Neutrophil (primary cell): ENCODE measurements at regions not wholly inside any gene's neighbourhood (a gene's known extent, or its start where the extent isn't known, plus 50 kb on each side); places are given as distances from the start of the nearest gene placed in this dataset.

Experiments
- H3K27ac ChIP-seq: fragments of 200-600 bp; sonication (generic); 2 replicates; pipeline ENCODE4 v1.5.1; 2016; ENCODE audit warnings: mild to moderate bottlenecking, moderate library complexity
- H3K27me3 ChIP-seq: fragments of 200-600 bp; sonication (generic); 2 replicates; pipeline ENCODE4 v1.6.0; 2016; ENCODE audit warnings: mild to moderate bottlenecking
- H3K36me3 ChIP-seq: fragments of 200-600 bp; sonication (generic); 2 replicates; pipeline ENCODE4 v1.5.1; 2017
- H3K4me1 ChIP-seq, 2 experiments: fragments of 200-600 bp in 1 of 2; sonication (generic) in 1 of 2; 1 replicate in 1 of 2; 2 replicates in 1 of 2; pipeline versions ENCODE4 v1.5.1 to v1.6.1; 2013 to 2016; ENCODE audit warnings: low read depth in 1 of 2, low read length in 1 of 2, mild to moderate bottlenecking in 1 of 2, moderate library complexity in 1 of 2; ENCODE audit not compliant: control insufficient read depth in 1 of 2, insufficient read depth in 1 of 2
- H3K4me3 ChIP-seq, 2 experiments: fragments of 200-600 bp in 1 of 2; sonication (generic) in 1 of 2; 1 replicate in 1 of 2; 2 replicates in 1 of 2; pipeline ENCODE4 v1.5.1; 2013 to 2016; ENCODE audit warnings: low read depth in 1 of 2, low read length in 1 of 2, mild to moderate bottlenecking in 1 of 2, moderate library complexity in 1 of 2
- H3K9me3 ChIP-seq: fragments of 200-600 bp; sonication (generic); 2 replicates; pipeline ENCODE4 v1.5.1; 2016
- TF ChIP-seq, protein P1 (sequence below): fragments of 200-600 bp; sonication (generic); IDR thresholded peaks from 2 replicates; pipeline ENCODE4 v1.5.1; 2016; ENCODE audit warnings: antibody characterized with exemption

DNA sequence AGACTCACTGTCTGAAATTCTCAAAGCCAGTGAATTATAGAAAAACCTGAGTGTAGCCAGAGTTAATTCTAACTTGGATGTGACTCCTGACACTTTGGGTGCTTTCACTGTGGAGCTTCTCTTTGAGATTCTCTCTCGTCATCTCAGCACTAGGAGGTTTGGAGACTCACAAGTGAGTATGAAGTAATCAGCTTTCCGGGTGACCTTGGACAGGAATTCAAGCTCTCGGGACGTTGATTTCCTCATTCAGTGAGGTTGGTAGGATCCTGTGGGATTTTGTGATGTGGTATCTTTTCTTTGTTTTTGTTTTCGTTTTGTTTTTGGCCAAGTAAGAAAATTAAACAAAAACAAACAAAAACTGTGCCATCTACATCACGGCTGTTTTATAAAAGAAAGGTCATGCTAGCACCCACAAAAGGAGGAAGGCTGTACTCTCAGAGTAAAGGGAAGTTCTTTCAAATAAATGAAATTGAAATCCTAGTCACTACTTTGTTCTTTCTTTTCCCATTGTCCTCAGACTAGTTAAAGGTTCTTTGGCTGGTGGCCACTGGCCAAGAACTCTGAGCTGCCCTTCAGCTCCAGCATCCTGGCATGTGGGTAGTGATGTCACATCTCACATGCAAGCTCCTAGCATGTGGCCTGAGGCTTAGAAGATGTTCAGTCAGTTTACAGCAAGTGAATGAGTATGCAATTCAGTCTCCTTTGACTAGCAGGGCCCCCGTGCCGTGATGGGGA, 263.3 kb upstream of the TPM1 start:
- Histone ChIP-seq H3K4me1 (no peaks in the 10 kb centered on the region), H3K36me3 (no peaks in the 10 kb centered on the region), H3K27ac (no peak overlapping the region), H3K4me3 (no peak overlapping the region), H3K27me3 (peaks cover 13% of the 10 kb centered on the region), H3K9me3 (no peaks in the 10 kb centered on the region)
- TF ChIP-seq, protein P1, sequence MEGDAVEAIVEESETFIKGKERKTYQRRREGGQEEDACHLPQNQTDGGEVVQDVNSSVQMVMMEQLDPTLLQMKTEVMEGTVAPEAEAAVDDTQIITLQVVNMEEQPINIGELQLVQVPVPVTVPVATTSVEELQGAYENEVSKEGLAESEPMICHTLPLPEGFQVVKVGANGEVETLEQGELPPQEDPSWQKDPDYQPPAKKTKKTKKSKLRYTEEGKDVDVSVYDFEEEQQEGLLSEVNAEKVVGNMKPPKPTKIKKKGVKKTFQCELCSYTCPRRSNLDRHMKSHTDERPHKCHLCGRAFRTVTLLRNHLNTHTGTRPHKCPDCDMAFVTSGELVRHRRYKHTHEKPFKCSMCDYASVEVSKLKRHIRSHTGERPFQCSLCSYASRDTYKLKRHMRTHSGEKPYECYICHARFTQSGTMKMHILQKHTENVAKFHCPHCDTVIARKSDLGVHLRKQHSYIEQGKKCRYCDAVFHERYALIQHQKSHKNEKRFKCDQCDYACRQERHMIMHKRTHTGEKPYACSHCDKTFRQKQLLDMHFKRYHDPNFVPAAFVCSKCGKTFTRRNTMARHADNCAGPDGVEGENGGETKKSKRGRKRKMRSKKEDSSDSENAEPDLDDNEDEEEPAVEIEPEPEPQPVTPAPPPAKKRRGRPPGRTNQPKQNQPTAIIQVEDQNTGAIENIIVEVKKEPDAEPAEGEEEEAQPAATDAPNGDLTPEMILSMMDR, result no peak

DNA sequence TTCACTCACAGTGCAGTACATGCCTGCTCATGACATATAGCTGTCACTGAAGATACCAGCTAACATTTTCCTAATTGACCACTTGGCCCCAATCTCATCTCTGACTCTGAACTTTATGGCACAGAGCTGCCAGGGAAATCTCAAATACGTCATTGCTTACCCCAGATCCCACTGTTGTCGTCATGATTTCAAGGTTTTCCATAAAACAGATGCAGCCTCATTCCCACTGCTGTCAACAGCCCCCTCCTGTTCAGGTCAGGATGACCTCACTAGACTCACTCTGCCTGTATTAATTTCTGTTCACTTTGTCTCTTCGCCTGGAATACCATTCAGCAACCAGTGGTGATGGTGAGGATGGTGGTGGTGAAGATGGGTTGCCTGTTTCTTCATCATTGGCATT, 262.6 kb upstream of the TPM1 start:
- TF ChIP-seq, protein P1, result no peak
- no peaks in the 10 kb centered on the region for H3K36me3 ChIP-seq
- no peaks in the 10 kb centered on the region for H3K9me3 ChIP-seq
- no peak overlapping the region for H3K27ac ChIP-seq
- no peak overlapping the region for H3K4me3 ChIP-seq
- H3K4me1 ChIP-seq, result no peaks in the 10 kb centered on the region
- peaks cover 13% of the 10 kb centered on the region for H3K27me3 ChIP-seq

DNA sequence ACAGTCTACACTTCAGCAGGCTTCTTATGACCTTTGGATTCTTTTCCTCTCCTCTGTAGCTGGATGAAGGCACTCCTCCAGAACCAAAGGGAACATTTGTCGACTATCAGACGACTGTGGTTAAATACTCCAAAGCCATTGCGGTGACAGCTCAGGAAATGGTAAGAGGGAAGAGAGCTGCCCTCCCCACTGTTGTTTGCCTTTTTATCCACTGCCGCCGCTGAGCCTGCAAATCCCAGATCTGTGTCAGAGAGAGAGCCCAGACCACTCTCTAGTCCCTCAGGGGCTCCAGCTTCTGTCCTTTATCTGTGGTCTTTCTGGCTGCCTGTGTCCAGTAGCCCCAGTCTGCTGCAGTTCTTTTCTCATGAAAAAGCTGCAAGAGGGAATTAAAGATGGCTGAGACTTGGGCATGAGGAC, 261.5 kb upstream of the TPM1 start:
- Histone ChIP-seq H3K9me3 (no peaks in the 10 kb centered on the region), H3K4me1 (no peaks in the 10 kb centered on the region), H3K27me3 (peaks cover 13% of the 10 kb centered on the region), H3K27ac (no peak overlapping the region), H3K4me3 (no peak overlapping the region), H3K36me3 (no peaks in the 10 kb centered on the region)
- TF ChIP-seq, protein P1, result no peak

DNA sequence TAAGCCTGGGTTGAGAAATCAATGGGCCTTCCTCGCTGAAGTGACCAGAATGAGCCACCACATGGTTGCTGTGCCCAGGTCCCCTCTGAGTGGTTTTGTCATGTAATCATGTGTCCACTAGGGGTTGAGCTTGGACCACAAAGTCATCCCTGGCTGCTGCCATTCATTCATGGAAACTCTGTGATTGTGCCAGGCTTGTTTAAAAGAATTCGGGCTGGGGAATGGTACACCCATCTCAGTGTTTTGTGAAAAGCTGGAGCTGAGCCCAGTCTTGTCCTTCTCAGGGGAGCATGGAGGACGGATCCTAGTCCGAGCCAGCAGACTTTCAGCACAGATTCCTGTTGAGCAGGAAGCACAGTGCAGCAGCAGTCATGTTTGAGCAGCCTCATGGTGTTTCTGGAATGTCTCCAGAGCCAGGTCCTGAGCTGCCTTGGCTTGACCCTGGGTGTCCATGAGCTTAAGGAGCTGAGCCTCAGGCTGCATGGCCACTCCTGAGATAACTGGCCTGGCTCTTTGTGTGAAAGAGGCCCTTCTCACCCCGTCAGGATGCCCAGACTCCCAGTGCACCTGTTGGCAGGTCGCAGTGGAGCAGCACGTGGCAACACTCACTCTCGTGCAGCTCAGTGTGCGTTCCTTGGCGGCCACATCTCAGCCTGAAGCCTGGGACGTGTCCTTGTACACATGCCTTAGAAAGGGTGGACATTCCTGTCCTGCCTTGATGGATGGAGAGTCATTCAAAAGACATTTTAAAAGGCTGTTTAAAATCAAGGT, 260.3 kb upstream of the TPM1 start:
- Histone ChIP-seq H3K36me3 (no peaks in the 10 kb centered on the region), H3K4me1 (no peaks in the 10 kb centered on the region), H3K27me3 (peaks cover 13% of the 10 kb centered on the region), H3K27ac (no peak overlapping the region), H3K4me3 (no peak overlapping the region), H3K9me3 (no peaks in the 10 kb centered on the region)
- TF ChIP-seq, protein P1, result no peak

DNA sequence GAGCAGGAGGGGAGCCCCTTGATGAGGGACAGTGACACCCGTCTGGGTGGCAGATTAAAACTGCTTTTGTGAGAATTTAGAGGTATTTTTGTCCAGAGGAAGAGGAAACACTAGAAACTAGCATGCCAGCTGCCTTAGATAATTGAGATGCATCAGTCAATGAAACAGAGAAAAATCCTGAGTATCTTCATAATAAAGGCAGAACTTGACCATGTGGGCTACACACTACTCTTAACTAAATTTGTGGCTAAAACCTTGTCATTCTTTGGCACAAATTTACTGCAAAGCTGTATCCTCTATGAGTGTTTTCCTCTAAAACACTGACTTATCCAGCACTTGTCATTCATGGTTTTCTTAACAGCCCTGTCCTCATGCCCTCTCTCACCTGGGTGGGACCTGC, 259.7 kb upstream of the TPM1 start:
- Histone ChIP-seq H3K9me3 (no peaks in the 10 kb centered on the region), H3K4me3 (no peak overlapping the region), H3K27ac (no peak overlapping the region), H3K4me1 (no peaks in the 10 kb centered on the region), H3K36me3 (no peaks in the 10 kb centered on the region), H3K27me3 (peaks cover 13% of the 10 kb centered on the region)
- TF ChIP-seq, protein P1, result no peak
